Erythroblast (primary cell): ENCODE measurements at regions not wholly inside any gene's neighbourhood (a gene's known extent, or its start where the extent isn't known, plus 50 kb on each side); places are given as distances from the start of the nearest gene placed in this dataset.

Source experiments
- GATA1 ChIP-seq: IDR thresholded peaks from 2 replicates; pipeline ENCODE4 v1.6.1; 2011; ENCODE audit warnings: low read depth, mild to moderate bottlenecking, control low read depth, low read length, moderate library complexity
- POLR2A ChIP-seq: IDR thresholded peaks from 2 replicates; pipeline ENCODE4 v1.6.1; 2011; ENCODE audit warnings: mild to moderate bottlenecking, low read length

- TF ChIP-seq POLR2A, result no peak
- no peak for TF ChIP-seq GATA1
These were observed 332.7 kb upstream of the HAND2 start for GRCh38 chr4:173862754-173863153.
